Iris pigment epithelial cell (primary cell): ENCODE measurements at regions not wholly inside any gene's neighbourhood (a gene's known extent, or its start where the extent isn't known, plus 50 kb on each side); places are given as distances from the start of the nearest gene placed in this dataset.
"Not testable (repeated sequence)": the region's sequence is repeated elsewhere in the genome, so short reads cannot be mapped to it uniquely, and the experiment has no call there.

Experiments used
- DNase-seq: peaks from one replicate; pipeline ENCODE4 v3.0.0-alpha.2; 2011; ENCODE audit warnings: low read depth

- DNase-seq: no peak
Observed at GRCh38 chr7:32762925-32763293, 128.7 kb downstream of the KBTBD2 start.

GRCh38 chr7:32762206-32762924, 129.2 kb downstream of the KBTBD2 start:
- not testable (repeated sequence) for DNase-seq

- DNase-seq: no peak
Observed at GRCh38 chr7:32761451-32762205, 129.9 kb downstream of the KBTBD2 start.

DNA sequence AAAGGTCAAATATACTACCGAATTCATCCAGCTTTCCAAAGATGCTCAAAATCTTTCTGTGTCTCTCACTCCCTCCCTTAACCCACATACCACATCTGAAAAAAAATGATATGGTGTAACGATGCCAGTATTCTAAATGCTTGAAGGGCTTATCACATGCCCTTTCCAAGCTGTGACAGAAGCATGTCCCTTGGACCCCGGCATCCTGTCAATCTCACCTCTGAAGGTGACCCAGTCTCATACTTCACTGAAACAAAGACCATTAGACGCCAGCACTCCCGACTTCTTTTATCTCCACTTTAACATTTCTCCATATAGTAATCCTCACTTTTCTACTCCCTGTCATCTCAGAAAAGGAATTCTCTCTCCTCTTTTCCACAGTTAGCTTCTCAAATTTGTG, 130.8 kb downstream of the KBTBD2 start:
- DNase-seq: not testable (repeated sequence)

DNA sequence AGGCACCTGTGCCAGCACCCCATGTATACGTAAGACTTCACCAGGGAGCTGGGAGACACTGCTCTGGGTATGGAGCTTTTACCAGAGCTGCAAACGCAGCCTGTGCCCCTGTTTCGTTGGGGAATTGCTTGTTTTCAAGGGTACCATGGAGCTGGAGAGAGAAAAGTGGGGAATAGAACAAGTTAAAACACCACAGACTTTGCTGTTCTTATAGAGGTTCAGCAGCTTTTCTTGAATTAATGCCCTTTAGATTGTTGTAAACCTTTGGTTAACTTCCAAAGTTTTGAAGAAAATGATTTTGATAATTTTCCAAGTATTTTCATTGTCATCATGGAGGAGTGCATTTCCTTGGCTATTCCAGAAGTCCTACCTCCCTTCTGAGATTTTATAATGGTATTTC, 131.7 kb downstream of the KBTBD2 start:
- not testable (repeated sequence) for DNase-seq

DNA sequence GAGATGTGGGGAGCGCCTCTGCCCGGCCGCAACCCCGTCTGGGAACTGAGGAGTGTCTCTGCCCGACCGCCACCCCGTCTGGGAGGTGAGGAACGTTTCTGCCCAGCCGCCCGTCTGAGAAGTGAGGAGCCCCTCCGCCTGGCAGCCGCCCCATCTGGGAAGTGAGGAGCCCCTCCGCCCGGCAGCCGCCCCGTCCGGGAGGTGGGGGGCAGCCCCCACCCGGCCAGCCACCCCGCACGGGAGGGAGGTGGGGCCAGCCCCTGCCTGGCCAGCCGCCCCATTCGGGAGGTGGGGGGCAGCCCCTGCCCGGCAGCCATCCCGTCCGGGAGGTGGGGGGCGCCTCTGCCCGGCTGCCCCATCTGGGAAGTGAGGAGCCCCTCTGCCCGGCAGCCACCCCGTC, 137.7 kb downstream of the KBTBD2 start:
- not testable (repeated sequence) for DNase-seq

DNA sequence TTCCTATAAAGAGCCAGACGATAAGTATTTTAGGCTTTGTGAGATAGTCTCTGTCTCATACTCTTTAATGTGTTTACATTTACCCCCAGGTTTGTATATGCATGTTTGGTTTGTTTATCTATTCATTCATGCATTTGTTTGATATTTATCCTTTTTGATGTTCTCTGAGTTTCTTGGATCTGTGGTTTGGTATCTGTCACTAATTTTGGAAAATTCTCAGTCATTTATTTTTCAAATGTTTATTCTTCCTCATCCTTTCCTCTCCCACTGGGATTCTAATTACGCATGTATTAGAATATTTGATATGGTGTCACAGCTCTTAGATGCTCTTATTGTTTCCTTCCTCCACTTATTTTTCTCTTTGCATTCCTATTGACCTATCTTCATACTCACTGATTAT, 143.2 kb downstream of the KBTBD2 start:
- not testable (repeated sequence) for DNase-seq

DNA sequence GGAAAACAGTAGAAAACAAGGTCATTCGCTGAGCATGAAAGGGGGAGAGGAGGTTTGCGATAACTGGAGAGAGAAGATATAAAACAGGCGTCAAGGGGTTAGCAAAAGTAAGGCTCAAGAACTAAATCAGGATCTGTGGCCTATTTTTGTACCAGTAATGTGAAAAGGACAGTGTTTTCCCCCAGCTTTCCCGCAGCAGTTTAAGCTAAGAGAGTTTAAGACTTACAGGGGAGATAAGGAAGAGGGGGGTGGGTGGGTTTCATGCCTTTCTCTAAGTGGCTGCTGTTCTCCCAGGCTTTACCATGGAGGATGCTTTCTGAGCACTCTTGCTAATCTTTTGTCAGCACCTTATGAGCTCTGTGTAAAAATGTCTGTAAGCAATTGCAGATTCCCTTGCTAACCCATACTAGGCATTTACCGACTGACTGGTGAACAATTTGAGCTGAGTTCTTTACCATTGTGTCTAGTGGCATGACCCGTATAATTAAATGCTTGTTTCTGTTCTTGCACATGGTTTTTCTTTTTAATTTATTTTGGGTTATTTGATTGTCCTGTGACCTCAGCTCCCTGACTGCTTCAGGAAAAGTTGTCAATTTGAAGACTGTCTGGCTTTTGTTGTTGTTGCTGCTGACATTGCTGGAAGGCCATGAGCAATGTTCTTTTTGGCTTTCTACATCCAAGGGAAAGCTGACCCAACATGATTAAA, 144.0 kb downstream of the KBTBD2 start:
- DNase-seq: not testable (repeated sequence)

DNA sequence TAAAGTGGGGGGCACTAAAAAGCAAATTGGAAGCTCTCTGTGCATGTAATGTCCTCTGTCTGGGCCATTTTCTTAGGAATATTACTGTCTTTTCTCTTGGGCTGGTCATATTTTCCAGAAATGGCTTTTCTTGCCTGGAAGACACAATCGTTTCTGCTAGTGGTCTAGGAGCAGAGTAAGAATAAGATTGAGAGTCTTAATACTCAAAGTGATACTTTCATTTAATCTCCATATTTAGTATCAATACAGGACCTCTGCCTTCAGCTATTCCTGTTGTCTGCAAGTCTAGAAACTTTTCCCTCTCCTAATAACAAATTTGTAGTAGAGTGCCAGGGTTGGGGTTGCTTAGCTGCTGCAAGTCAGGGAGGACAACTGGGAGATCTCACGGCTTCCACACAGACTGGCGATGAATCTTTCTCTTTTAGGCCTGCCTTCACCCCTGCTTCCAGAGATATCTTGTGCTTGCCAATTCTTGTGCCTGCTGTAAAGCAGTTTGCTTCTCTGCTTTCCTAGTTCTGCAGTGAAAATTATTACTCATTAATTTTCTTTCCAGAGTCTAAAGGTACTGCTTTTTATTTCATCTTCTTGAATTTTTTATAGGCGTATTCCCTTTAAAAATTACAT, 149.6 kb downstream of the KBTBD2 start:
- DNase-seq: not testable (repeated sequence)

- not testable (repeated sequence) for DNase-seq
Observed at GRCh38 chr7:32739749-32740148, 151.8 kb downstream of the KBTBD2 start.

DNA sequence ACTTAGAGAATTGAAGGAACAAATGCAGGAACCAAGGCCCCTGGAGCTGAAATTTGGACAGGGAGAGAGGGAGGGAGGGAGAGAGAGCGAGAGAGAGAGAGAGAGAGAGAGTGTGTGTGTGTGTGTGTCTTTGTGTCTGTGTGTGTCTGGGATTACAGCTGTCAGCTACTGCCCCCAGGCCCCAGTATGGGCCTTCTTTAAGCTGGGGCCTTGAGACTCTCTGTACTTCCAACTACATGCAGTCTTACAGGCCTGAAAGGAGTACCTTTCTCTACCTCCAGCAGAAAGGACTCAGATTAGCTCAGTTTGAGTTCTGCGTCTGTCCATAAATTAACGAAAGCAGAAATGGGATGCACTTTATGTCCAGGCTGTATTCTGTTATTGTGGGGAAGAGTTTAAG, 153.2 kb downstream of the KBTBD2 start:
- not testable (repeated sequence) for DNase-seq

DNA sequence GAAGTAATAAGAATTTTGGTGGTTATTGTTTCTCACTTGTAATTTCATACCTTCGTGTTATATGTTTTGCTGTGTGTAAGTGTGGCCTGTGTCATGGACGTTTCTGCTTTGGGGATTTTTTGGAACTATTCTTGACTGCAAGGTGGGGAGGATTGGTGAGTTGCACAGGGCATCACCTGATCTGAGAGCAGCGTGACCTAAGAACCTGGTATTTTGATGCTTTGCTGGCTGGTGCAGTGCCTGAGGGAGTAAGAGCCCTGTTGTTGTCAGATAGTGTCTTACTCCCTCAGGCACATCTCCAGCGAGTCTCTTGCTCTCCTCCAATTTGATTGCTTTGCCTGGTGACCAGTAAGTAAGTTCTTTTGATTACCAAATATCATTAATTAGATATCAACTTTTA, 158.8 kb downstream of the KBTBD2 start:
- DNase-seq: not testable (repeated sequence)

- peak; percentile 1 for DNase-seq
Observed at GRCh38 chr7:32729335-32729675, 162.3 kb downstream of the KBTBD2 start.

DNA sequence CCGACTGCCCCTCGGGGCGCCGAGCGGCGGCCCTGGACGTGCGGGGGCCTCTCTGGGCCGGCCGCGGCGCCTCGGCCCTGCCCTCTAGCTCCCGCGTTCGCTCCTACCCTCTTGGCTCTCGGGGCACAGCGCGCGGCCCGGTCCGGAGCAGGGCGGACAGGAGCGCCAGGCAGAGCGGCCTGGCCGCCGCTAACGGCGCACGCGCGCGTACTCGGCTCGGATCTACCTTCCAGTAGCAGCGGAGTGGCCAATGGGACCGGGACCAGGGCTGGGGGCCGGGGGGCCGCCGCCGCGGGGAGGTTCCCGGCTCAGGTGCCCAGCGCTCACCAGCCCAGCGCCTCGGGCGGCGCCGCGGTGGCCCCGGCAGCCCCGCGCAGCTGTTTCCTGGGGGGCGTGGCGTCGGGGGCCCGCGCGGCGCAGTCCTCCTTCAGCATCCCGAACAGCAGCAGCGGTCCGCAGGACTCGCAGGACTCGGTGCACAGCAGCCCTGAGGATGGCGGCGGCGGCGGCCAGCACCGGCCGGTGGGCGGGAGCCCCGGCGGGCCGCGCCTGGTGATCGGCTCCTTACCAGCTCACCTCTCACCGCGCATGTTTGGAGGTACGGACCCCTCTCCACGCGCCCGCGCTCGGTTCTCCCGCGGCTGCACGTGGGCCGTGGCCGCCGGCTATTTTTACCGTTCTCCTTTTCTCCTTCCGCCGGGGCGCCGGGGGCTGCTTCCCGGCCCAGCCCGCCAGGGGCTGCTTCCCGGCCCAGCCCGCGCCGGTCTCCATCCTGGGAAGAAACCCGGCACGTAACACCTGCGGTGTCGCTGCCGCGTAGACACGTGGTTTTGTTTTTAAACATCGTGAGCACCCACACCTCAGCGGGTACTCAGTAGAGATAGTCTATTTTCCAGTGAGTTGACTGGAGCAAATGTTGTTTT, 162.9 kb downstream of the KBTBD2 start:
- peak; percentile 62 for DNase-seq

- DNase-seq: peak; percentile 39
Observed at GRCh38 chr7:32727483-32728411, 163.8 kb downstream of the KBTBD2 start.

DNA sequence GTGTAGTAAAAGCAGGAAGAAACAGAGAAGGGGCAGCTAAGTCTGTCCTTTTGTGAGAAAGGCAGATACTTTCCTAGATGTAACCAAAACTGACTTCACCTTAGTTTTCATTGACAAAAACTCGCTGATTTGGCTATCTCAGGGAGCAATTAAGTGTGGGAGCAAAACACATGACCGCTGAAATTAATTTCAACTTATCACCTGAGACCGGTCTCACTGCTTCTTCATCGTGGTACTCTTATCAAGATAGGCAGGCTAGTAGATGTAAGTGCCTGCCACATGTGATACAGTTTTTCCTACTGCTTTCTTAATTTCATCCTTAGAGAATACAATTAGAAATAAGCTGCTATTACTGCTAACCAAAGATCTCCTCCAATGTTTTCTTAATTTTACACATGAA, 168.7 kb downstream of the KBTBD2 start:
- not testable (repeated sequence) for DNase-seq

- no peak for DNase-seq
Observed at GRCh38 chr7:32694182-32694581, 197.4 kb downstream of the KBTBD2 start.

GRCh38 chr7:32691965-32692815, 196.9 kb downstream of the AVL9 start:
- peak; percentile 44 for DNase-seq

DNA sequence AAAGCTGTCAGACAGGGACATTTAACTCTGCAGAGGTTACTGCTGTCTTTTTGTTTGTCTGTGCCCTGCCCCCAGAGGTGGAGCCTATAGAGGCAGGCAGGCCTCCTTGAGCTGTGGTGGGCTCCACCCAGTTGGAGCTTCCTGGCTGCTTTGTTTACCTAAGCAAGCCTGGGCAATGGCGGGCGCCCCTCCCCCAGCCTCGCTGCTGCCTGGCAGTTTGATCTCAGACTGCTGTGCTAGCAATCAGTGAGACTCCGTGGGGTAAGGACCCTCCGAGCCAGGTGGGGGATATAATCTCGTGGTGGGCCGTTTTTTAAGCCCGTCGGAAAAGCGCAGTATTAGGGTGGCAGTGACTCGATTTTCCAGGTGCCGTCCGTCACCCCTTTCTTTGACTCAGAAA, 192.8 kb downstream of the AVL9 start:
- DNase-seq: not testable (repeated sequence)
